Left renal pelvis (tissue), 4 donors: ENCODE measurements at regions not wholly inside any gene's neighbourhood (a gene's known extent, or its start where the extent isn't known, plus 50 kb on each side); places are given as distances from the start of the nearest gene placed in this dataset.

Source experiments
- DNase-seq, 4 donors: peaks; one replicate each; pipeline ENCODE4 v3.0.0-alpha.2; 2013; ENCODE audit warnings: low read depth in 4 of 4, low spot score in 3 of 4

DNA sequence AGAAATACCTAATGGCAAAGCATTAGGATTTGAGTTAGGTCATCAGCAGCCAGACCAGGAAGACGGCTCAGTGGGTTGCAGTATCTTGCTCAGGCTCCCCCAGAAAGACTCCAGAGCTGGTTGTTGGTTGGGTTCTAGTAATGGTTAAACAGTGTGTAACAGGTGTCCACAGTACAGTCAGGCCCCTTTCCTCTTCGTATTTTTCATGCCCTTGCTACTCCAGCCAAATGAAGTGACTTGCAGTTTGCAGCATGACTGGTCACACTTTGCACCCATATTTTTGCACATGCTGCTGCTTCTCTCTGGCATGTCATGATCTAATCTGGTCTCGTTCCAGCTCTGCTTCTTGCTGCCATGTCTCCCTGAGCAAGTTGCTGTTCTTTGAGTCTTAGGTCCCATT lies 60.6 kb upstream of the TRPC7 start:
- no peak for DNase-seq

GRCh38 chr5:136424835-136425584 lies 59.7 kb upstream of the TRPC7 start:
- peak in 2 of 4 donors; percentile 72 to 75 for DNase-seq

- no peak for DNase-seq
Measured at GRCh38 chr5:136423944-136424606, 58.7 kb upstream of the TRPC7 start.

- DNase-seq, result no peak
Measured at GRCh38 chr5:136420168-136420898, 55.0 kb upstream of the TRPC7 start.

DNA sequence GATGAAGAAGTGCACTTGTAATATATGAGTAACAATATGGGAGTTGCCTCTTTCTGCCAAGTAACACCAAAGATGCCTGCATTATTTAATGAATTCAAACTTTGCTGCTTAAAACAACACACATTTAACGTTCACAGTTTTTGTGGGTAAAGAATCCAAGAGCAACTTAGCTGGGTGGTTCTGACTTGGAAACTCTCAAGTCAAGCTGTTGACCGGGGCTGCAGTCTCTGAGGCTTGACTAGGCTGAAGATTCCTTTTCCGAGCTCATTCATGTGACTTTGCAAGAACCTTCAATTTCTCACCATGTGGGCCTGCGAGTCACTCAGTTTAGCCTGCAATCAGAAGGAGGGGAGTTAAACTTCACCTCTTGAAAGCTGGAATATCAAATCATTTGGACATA lies 53.0 kb upstream of the TRPC7 start:
- DNase-seq, result no peak
